Ovary (tissue), 3 donors: ENCODE measurements at regions not wholly inside any gene's neighbourhood (a gene's known extent, or its start where the extent isn't known, plus 50 kb on each side); places are given as distances from the start of the nearest gene placed in this dataset.

Experiments
- CTCF ChIP-seq, 3 donors: fragments of 450-650 bp in 2 of 3; fragments of 200-600 bp in 1 of 3; IDR thresholded peaks; one replicate each; pipeline versions ENCODE4 v1.5.1 to v1.8.0; 2016 to 2022; ENCODE audit warnings: antibody characterized with exemption in 3 of 3, mild to moderate bottlenecking in 1 of 3
- EP300 ChIP-seq: sonication (generic); formaldehyde crosslinking; IDR thresholded peaks from one replicate; pipeline ENCODE4 v1.6.1; 2017; ENCODE audit warnings: antibody characterized with exemption
- POLR2A ChIP-seq: fragments of 450-650 bp; IDR thresholded peaks from one replicate; pipeline ENCODE4 v1.6.1; 2017; ENCODE audit warnings: antibody characterized with exemption, mild to moderate bottlenecking, moderate library complexity
- donor health status: DM: no; HTN: no; CAD: no.

GRCh38 chr1:19011845-19012231 is 55.4 kb upstream of the IFFO2 start:
- TF ChIP-seq CTCF (IDR thresholded peaks at IDR 0.05) (no peak), POLR2A (no peak), EP300 (no peak)
